ENCODE measurements at regions not wholly inside any gene's neighbourhood (a gene's known extent, or its start where the extent isn't known, plus 50 kb on each side); places are given as distances from the start of the nearest gene placed in this dataset.

- BruUV-seq (replicated peaks): no TSS peak
- H3K27ac ChIP-seq (ENCODE audit: low read length): no peak overlapping the region
- H3K4me1 ChIP-seq (ENCODE audit: control insufficient read depth, insufficient read depth, low read length): no peaks in the 10 kb centered on the region
- no peak overlapping the region for H3K4me3 ChIP-seq (ENCODE audit: low read depth in 2 of 2, low read length in 2 of 2)
- in situ Hi-C loops (cut with HindIII; ENCODE audit: low pct_unique_long_range_greater_than_20kb, low sequenced_read_pairs): no loop called here
- no peaks in the 10 kb centered on the region for H3K27me3 ChIP-seq (ENCODE audit: control insufficient read depth, insufficient read depth, low read length)
- intact Hi-C loops (cut with micrococcal nuclease; ENCODE audit: unreplicated experiment): no loop called here
- H3K36me3 ChIP-seq (ENCODE audit: control insufficient read depth, insufficient read depth, low read length): no peaks in the 10 kb centered on the region
- DNase-seq (ENCODE audit: low read depth, low spot score) (no peak), ATAC-seq (no peak)
- TF ChIP-seq POLR2AphosphoS5 (IDR thresholded peaks at IDR 0.05; ENCODE audit: low read depth, low read length): no peak
- TF ChIP-seq TCF7L2 (IDR thresholded peaks at IDR 0.05; ENCODE audit: low read depth, low read length): no peak
- TF ChIP-seq SIN3A (IDR thresholded peaks at IDR 0.05; ENCODE audit: borderline replicate concordance, insufficient read depth, low read depth, low read length): no peak
- no peak for TF ChIP-seq CTCF (IDR thresholded peaks at IDR 0.05)
- TF ChIP-seq, protein P1, sequence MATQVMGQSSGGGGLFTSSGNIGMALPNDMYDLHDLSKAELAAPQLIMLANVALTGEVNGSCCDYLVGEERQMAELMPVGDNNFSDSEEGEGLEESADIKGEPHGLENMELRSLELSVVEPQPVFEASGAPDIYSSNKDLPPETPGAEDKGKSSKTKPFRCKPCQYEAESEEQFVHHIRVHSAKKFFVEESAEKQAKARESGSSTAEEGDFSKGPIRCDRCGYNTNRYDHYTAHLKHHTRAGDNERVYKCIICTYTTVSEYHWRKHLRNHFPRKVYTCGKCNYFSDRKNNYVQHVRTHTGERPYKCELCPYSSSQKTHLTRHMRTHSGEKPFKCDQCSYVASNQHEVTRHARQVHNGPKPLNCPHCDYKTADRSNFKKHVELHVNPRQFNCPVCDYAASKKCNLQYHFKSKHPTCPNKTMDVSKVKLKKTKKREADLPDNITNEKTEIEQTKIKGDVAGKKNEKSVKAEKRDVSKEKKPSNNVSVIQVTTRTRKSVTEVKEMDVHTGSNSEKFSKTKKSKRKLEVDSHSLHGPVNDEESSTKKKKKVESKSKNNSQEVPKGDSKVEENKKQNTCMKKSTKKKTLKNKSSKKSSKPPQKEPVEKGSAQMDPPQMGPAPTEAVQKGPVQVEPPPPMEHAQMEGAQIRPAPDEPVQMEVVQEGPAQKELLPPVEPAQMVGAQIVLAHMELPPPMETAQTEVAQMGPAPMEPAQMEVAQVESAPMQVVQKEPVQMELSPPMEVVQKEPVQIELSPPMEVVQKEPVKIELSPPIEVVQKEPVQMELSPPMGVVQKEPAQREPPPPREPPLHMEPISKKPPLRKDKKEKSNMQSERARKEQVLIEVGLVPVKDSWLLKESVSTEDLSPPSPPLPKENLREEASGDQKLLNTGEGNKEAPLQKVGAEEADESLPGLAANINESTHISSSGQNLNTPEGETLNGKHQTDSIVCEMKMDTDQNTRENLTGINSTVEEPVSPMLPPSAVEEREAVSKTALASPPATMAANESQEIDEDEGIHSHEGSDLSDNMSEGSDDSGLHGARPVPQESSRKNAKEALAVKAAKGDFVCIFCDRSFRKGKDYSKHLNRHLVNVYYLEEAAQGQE (IDR thresholded peaks at IDR 0.05; ENCODE audit: insufficient read depth in 1 of 2, low read depth in 2 of 2, low read length in 1 of 2): no peak
- ChIA-PET CTCF (no interaction called here), POLR2A (no interaction called here)
- H3K9me3 ChIP-seq (ENCODE audit: control insufficient read depth, insufficient read depth, low read depth, low read length): no peaks in the 10 kb centered on the region
Observed at GRCh38 chr2:49801898-49802450, 647.7 kb upstream of the FSHR start.

DNA sequence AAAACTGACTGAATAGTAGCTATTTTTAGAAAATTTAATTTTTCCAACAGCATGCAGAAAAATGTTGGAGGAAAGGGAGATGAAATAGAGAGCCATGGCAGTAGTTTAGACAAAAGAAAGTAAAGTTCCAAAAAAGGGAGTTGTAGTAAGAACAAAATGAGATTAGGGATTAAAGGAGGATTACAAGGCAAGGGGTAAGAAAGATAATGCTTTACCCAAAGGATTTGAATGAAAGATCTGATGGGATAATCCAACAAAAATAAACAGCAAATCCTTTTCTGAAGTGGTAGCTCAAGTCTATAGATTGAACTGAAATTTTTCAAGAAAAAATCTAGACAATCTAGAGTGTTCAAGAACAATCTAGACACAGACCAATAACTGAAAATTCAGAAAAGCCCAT lies 644.3 kb upstream of the FSHR start:
- intact Hi-C loops (cut with micrococcal nuclease; ENCODE audit: unreplicated experiment) (no loop called here), in situ Hi-C loops (cut with HindIII; ENCODE audit: low pct_unique_long_range_greater_than_20kb, low sequenced_read_pairs) (no loop called here)
- Histone ChIP-seq H3K27ac (ENCODE audit: low read length) (no peak overlapping the region), H3K9me3 (ENCODE audit: control insufficient read depth, insufficient read depth, low read depth, low read length) (no peaks in the 10 kb centered on the region), H3K27me3 (ENCODE audit: control insufficient read depth, insufficient read depth, low read length) (no peaks in the 10 kb centered on the region), H3K4me3 (ENCODE audit: low read depth in 2 of 2, low read length in 2 of 2) (no peak overlapping the region), H3K4me1 (ENCODE audit: control insufficient read depth, insufficient read depth, low read length) (no peaks in the 10 kb centered on the region), H3K36me3 (ENCODE audit: control insufficient read depth, insufficient read depth, low read length) (no peaks in the 10 kb centered on the region)
- ATAC-seq (no peak), DNase-seq (ENCODE audit: low read depth, low spot score) (no peak)
- no TSS peak for BruUV-seq (replicated peaks)
- ChIA-PET CTCF (no interaction called here), POLR2A (no interaction called here)
- TF ChIP-seq, protein P1 (IDR thresholded peaks at IDR 0.05; ENCODE audit: insufficient read depth in 1 of 2, low read depth in 2 of 2, low read length in 1 of 2): no peak
- no peak for TF ChIP-seq SIN3A (IDR thresholded peaks at IDR 0.05; ENCODE audit: borderline replicate concordance, insufficient read depth, low read depth, low read length)
- no peak for TF ChIP-seq TCF7L2 (IDR thresholded peaks at IDR 0.05; ENCODE audit: low read depth, low read length)
- no peak for TF ChIP-seq POLR2AphosphoS5 (IDR thresholded peaks at IDR 0.05; ENCODE audit: low read depth, low read length)
- TF ChIP-seq CTCF (IDR thresholded peaks at IDR 0.05): no peak

All from Panc1 (cell line).